NCI-H748 (cell line): ENCODE measurements at regions not wholly inside any gene's neighbourhood (a gene's known extent, or its start where the extent isn't known, plus 50 kb on each side); places are given as distances from the start of the nearest gene placed in this dataset.

ENCODE experiments used
- DNase-seq: peaks from one replicate; lab custom pipeline; 2025; ENCODE audit not compliant: unreplicated experiment; lab: John Stamatoyannopoulos, UW

DNA sequence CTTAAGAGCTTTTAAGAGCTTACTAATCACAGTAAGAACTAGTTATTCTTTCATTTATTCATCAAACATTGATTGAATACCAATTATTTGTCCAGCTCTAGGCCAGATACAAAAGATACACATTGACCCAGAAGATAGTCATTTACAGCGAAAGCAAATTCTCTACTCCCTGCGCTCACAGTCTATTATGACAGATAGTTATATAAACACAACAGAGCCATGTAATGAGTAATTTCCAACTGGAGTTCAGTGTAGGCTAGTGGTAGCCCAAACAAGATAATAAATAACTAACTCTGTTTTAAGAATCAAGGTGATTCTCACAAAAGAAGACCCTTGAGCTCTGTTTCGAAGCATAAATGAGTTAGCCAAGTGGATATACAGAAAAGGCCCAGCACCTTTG, 397.8 kb upstream of the TLE4 start:
- DNase-seq = no peak

GRCh38 chr9:79176014-79176697, 395.6 kb upstream of the TLE4 start:
- DNase-seq = no peak

DNA sequence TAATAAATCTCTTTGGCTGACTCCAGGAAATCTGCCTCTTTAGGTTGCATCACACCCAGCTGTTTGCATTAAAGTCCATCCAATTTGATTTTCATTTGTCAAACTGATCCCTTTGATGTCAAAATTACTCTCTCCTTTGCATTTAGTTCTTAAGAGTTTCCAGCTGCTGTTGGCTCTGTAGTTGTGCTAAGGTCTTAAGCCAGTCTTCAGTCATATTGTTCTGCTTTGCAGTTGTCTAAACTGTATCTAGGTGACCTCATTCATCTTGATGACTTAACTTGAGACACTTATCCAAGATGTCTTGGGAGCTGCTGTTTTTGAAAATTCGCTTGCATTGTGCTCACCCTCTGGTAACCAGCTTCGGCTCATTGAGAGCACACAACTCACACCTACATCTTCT, 386.9 kb upstream of the TLE4 start:
- no peak for DNase-seq

DNA sequence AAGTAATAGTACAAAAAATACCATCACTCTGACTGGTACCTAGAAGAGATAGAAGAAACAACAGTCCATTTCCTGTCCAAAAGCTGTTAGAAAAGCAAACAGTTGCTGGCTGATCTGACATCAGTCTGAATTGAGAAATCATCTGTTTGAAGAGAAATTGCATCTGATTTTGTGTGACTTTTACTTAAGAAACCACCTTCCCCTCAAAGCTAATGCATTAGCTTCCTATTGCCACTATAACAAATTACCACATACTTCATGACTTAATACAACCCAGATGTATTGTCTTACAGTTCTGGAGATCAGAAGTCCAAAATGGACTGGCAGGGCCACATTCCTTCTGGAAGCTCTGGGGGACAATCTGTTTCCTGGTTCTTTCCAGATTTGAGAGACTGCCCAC, 385.9 kb upstream of the TLE4 start:
- no peak for DNase-seq

DNA sequence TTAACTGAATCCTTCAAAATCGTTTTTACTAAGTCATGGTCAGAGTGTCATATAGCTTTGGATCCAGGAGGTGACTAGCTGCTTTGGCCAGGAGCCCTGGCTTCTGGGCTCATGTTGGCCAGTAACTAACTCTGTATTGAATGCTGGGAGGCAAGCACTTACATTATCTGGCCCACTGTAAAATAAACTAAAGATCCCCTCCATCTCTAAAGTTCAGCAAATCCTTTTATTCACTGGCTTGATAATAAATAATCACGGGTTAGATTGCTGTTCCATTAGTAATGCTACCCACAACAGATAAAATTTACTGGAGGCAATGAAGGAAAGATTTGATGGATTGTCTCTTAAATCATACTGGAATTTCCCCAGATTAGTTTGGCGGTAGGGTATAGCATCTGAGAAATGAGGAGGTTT, 382.2 kb upstream of the TLE4 start:
- DNase-seq = no peak

DNA sequence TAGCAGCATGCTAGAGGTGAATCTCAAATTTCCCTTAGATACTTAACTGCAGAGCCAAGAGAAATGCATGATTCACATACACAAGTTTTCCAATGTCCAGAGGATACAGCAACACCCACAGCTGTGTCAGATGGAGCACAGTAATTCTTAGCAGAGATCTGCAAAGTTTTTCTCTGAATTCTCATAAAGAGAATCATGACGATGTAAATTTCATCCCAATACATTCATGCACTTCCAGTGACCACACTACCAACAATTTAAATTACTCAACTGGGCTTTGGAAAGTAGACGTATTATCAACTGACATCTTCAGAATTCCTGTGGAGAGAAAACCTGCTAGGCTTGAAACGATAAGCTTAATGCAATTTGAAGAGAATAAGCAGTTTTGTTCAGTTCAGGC, 378.8 kb upstream of the TLE4 start:
- no peak for DNase-seq

DNA sequence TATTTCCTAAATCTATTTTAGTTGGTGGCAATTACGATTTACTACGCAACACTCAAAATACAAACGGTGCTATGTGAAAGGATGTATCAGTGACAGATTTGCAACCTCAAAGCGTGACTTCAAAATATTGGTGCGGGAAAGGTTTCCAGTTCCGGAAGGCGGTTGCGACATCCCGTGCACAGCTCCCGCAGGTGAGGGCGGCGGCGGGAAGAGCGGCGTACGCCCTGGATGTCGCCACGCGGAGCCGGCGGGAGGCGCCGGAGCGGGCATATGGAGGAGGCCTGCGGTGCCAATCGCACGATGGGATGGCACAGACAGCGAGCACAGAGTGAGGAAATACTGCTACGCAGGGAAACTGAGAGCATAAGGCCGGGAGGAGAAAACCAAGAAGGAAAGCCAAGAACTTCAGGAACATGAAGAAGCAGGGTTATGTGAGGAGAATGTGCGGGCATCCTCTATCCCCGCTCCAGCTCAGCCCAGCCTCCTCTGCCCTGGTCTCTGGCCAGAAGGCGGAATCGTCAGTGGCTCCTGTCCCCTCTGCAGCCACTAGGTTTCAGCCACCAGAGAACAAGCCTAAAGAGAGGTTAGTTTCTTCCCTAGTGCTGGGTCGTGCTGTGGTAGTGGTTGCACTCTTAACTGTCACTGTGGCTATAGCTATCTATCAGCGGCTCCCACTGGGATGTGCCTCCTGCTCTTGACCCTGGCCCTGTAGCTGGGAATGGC, 378.1 kb upstream of the TLE4 start:
- no peak for DNase-seq

DNA sequence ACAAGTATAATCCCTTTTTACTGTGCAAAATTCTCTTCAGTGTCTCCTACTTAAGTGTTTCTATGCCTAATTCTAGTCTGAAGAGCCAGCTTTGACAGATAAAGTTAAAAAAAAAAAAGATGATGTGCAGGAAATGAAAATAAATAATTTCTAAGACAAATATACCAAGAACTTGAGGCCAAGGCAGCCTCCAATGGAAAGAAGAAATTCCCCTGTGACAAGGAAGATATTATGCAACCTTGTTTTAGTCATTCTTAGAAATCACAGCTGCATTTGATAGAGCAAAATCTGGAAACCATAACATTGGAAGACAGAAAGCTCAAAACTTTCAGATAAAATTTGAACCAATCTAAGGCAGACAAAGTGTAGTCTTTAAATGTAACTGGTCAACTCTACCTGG, 375.9 kb upstream of the TLE4 start:
- DNase-seq = no peak

DNA sequence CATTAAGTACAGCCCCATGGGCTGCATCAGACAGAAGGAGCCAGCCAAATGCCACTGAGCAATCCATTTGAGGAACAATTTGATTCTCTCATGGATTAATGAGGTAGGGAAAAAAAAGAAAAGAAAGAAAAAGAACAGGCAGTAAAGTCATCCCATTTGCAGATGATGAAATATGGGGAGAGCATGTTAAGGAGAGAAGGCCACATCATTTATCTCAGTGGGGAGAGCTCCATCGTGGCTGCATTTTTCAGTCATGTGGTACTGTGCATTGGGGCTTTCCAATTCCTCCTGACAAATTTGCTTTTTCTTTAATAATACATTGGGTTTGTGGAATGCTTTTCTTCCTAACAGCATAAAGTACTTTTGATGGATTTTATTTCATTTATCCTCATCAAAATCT, 375.2 kb upstream of the TLE4 start:
- no peak for DNase-seq

DNA sequence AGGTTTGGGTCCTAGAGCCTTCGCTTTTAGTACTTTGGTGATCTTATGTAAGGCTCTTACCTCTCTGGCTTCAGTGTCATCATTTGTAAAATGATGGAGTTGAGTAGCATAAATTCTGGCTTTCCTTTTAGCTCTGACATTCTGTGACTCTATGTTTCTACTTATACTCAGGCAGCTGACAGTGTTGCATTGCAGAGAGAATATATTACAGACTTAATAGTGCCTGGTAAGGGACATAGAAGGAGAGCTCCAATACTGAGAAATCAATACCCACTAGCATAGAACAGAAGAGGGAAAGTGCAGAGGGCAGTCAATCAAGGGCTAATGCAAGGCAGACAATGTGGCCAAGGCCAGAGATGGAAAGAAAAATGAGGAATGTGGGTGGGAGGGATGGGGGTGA, 371.4 kb upstream of the TLE4 start:
- DNase-seq = no peak

DNA sequence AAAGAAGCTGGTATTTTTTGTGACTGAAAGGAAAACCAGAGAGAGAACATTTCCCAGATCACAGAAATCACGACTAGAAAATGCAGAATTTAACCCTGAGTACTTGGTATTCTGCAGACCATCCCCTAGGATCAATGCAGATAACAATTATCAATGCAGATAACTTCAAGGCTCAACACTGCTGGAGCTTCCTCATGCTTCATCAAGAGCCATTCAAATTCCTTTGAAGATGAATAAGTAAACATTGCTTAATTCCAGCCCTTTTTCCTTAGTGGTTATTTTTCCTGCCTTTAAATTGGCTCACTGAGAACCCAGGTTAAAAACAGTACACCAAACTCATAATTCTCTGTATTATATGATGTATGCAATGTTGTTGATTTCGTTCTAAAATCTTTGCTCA, 370.1 kb upstream of the TLE4 start:
- no peak for DNase-seq

- peak; percentile 36 for DNase-seq
Observed at GRCh38 chr9:79208791-79209396, 362.9 kb upstream of the TLE4 start.

DNA sequence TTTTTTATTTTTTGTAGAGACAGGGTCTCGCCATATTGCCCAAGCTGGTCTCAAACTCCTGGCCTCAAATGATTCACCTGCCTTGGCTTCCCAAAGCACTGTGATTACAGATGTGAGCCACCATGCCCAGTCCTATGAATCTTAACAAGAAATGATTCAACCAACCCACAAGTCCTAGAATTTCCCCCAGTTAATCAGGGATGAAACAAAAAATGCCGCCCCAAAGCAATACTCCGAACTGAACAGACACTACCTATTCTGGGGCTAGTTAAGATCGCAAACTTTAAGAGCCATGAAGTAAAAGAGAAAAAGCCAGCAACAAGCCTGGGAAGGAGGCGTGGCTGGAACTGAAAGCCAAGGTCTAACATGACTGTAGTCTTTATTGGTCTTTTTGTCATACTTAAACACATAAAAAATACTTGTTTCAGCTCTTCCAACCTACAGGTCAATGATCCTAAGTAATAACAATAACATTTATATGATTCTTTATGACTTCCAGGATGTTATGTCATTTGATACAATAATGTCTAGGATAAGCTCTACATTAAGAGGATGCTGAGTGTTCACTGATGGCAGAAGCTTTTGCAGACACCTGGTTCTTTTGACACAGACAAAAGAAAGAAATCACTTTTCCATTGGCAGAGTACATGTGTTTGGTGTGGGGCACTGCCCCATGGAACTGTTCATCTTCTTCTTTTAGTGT, 361.1 kb upstream of the TLE4 start:
- DNase-seq = peak; percentile 32

DNA sequence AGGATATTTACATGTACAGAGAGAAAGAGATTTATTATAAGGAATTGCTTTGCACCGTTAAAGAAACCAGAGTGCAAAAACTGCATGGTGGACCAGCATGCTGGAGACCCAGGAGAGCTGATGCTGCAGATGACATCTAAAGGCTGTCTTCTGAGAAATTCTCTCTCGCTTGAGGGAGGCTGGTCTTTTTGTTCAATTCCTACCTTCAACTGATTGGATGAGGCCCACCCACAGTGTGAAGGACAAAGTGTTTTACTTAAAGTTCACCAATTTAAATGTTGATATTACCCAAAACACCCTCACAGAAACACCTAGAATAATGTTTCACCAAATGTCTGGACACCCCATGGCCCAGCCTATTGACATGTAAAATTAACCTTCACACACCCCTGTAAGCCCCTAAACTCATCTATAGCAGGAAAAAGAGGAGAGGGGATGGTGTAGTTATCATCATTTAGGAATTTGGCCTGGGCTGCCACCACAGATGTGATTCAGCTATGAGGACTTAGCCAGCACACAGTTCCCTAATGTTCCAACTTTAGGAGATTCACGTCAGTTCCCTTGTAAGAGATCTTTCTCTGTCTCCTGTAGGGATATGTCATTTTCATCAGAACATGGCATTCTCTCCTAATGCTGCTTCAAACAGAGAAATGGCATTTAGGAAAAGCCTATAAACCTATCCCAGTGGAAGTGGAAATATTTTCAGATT, 358.2 kb upstream of the TLE4 start:
- DNase-seq = no peak

DNA sequence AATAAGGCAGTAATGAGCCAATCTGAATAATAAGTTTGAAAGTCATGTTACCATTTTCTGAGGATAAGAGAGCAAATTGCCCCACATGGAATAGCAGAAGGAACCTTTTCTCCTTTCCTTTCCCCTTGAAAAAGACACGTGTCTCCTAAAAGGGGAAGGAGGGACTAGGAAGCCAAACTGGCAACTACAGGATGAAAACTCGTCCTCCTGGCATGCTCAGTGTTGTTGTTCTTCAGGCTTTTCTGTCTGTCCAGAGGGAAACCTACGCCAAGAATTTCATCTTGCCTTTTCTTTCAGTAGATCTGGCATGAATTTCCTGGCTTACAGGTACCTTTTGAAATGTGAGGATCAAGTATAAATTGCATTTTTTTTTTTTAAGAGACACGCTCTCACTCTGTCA, 355.9 kb upstream of the TLE4 start:
- DNase-seq = no peak

DNA sequence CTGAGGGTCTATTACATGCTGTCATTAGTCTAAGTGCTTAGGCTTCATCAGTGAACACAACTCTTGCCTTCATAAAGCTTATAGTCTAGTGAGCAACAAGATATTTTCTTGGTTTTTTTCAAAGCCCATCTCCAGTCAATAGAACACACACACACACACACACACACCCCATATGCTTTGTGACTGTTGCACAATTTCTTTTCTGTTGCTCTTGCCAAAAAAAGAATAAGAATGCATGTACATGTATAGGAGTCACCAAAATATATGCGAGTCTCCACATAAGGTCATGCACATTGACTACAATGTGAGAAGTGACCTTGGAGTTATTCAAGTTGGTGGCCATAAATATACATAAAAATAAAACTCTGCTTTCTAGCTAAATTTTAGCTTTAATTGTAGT, 351.5 kb upstream of the TLE4 start:
- no peak for DNase-seq

GRCh38 chr9:79220666-79221065, 351.1 kb upstream of the TLE4 start:
- no peak for DNase-seq

GRCh38 chr9:79221084-79221483, 350.7 kb upstream of the TLE4 start:
- DNase-seq = no peak

DNA sequence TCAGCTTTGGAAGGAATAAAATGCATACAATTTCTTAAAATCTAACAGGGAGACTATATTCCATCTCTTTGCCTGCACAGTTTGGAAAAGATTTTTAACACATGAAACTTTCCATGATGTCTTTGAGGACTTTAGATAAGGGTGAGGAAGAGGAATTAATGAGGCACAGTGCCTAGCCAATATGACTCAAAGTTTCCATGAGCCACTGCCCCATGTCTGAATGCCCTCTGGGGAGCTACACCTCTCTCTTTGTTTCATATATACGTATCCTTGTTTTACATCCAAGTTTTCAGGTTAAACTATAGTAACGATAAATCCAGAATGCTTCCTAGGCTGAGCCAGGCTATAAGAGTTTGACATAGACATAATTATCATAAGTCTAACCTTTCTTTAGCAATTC, 349.3 kb upstream of the TLE4 start:
- no peak for DNase-seq

DNA sequence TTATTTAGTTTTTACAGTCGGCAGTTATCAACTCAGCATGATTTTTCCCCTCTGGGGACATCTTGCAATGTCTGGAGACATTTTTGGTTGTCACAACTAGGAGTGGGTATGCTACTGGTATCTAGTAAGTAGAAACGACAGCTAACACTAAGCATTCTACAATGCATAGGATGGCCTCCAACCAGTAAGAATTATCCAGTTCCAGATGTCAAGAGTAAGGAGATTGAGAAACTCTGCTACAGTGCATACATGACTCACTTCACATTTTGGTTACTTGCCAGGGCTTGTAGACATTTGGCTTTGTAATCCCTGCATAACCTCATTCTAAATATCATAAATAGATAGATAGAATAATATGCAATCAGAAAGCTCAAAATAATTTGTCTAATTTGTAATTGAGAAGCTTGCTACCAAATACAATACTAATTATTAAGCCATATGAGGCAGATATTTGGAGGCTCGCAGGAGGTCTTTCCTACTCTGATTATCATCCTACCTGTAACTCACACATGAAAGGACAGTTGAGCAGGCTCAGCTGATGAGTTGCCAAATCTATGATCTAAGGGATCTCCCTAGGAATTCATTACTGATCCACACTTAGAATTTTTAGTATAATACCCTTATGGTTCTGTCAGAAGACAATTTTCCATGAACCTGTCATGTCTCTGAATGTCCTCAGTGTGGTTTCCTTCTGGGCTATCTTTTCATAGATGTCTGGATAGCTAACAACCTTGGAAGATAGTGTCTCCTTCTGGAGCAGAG, 346.9 kb upstream of the TLE4 start:
- no peak for DNase-seq

GRCh38 chr9:79233542-79233941, 338.2 kb upstream of the TLE4 start:
- DNase-seq = peak; percentile 21
